ENCODE measurements at regions not wholly inside any gene's neighbourhood (a gene's known extent, or its start where the extent isn't known, plus 50 kb on each side); places are given as distances from the start of the nearest gene placed in this dataset.
"Not testable (repeated sequence)": the region's sequence is repeated elsewhere in the genome, so short reads cannot be mapped to it uniquely, and the experiment has no call there.

GRCh38 chr2:242041816-242042215 lies 172.3 kb downstream of the RTP5 start:
- Histone ChIP-seq H3K4me1 (peaks cover 15% of the 10 kb centered on the region), H3K36me3 (no peaks in the 10 kb centered on the region), H3K9ac (no peak overlapping the region), H3K4me2 (no peak overlapping the region), H3K4me3 (no peak overlapping the region), H3K27me3 (no peaks in the 10 kb centered on the region), H4K20me1 (no peaks in the 10 kb centered on the region), H3K27ac (no peak overlapping the region), H3K9me3 (peaks cover 47% of the 10 kb centered on the region)
- TF ChIP-seq Cebpa-rat (IDR thresholded peaks at IDR 0.05) = no peak

GRCh38 chr2:242043538-242044312 lies 174.2 kb downstream of the RTP5 start:
- Histone ChIP-seq H3K9ac (no peak overlapping the region), H3K4me2 (no peak overlapping the region), H3K4me1 (peaks cover 8% of the 10 kb centered on the region), H3K9me3 (peaks cover 50% of the 10 kb centered on the region), H3K27ac (no peak overlapping the region), H3K36me3 (no peaks in the 10 kb centered on the region), H4K20me1 (no peaks in the 10 kb centered on the region), H3K27me3 (no peaks in the 10 kb centered on the region), H3K4me3 (no peak overlapping the region)
- TF ChIP-seq Cebpa-rat (IDR thresholded peaks at IDR 0.05) = no peak

- no peaks in the 10 kb centered on the region for H3K27me3 ChIP-seq
- no peak overlapping the region for H3K4me3 ChIP-seq
- no peak for TF ChIP-seq Cebpa-rat (IDR thresholded peaks at IDR 0.05)
Measured at GRCh38 chr2:242044313-242044590, 174.7 kb downstream of the RTP5 start.

GRCh38 chr2:242045596-242046144 lies 176.1 kb downstream of the RTP5 start:
- H4K20me1 ChIP-seq = not testable (repeated sequence)

More at GRCh38 chr2:242044313-242044590, 174.7 kb downstream of the RTP5 start:
- Histone ChIP-seq H3K9me3 (peaks cover 50% of the 10 kb centered on the region), H3K36me3 (no peaks in the 10 kb centered on the region), H3K27ac (no peak overlapping the region), H3K4me2 (no peak overlapping the region), H3K4me1 (peaks cover 3% of the 10 kb centered on the region; the same call in 1 of the 2 replicates), H3K9ac (no peak overlapping the region), H4K20me1 (no peaks in the 10 kb centered on the region)

GRCh38 chr2:242046206-242046826 lies 176.8 kb downstream of the RTP5 start:
- Histone ChIP-seq H3K4me1 (no peaks in the 10 kb centered on the region), H3K9ac (no peak overlapping the region), H3K27ac (no peak overlapping the region), H3K27me3 (no peaks in the 10 kb centered on the region), H3K9me3 (peaks cover 40% of the 10 kb centered on the region), H3K36me3 (no peaks in the 10 kb centered on the region), H3K4me3 (no peak overlapping the region), H4K20me1 (no peaks in the 10 kb centered on the region), H3K4me2 (no peak overlapping the region)
- TF ChIP-seq Cebpa-rat (IDR thresholded peaks at IDR 0.05) = no peak

More at GRCh38 chr2:242045596-242046144, 176.1 kb downstream of the RTP5 start:
- not testable (repeated sequence) for H3K27ac ChIP-seq, H3K36me3 ChIP-seq, H3K9ac ChIP-seq, H3K4me1 ChIP-seq, H3K4me2 ChIP-seq, H3K4me3 ChIP-seq, H3K27me3 ChIP-seq
- H3K9me3 ChIP-seq = peaks cover 46% of the 10 kb centered on the region

GRCh38 chr2:242047963-242048362 lies 178.4 kb downstream of the RTP5 start:
- Histone ChIP-seq H3K4me3 (no peak overlapping the region), H3K9ac (no peak overlapping the region), H3K36me3 (no peaks in the 10 kb centered on the region), H4K20me1 (no peaks in the 10 kb centered on the region), H3K27me3 (no peaks in the 10 kb centered on the region), H3K4me1 (no peaks in the 10 kb centered on the region), H3K9me3 (peaks cover 23% of the 10 kb centered on the region), H3K4me2 (no peak overlapping the region), H3K27ac (no peak overlapping the region)
- no peak for TF ChIP-seq Cebpa-rat (IDR thresholded peaks at IDR 0.05)

GRCh38 chr2:242048479-242048878 lies 178.9 kb downstream of the RTP5 start:
- no peaks in the 10 kb centered on the region for H3K27me3 ChIP-seq
- H3K9me3 ChIP-seq = peaks cover 22% of the 10 kb centered on the region
- H3K36me3 ChIP-seq = no peaks in the 10 kb centered on the region
- TF ChIP-seq Cebpa-rat (IDR thresholded peaks at IDR 0.05) = no peak
- H4K20me1 ChIP-seq = no peaks in the 10 kb centered on the region
- H3K9ac ChIP-seq = no peak overlapping the region
- no peaks in the 10 kb centered on the region for H3K4me1 ChIP-seq
- no peak overlapping the region for H3K27ac ChIP-seq
- no peak overlapping the region for H3K4me3 ChIP-seq
- no peak overlapping the region for H3K4me2 ChIP-seq

GRCh38 chr2:242049492-242049891 lies 180.0 kb downstream of the RTP5 start:
- H3K27ac ChIP-seq, H3K4me3 ChIP-seq, H3K36me3 ChIP-seq, H3K4me2 ChIP-seq, H3K27me3 ChIP-seq, H3K4me1 ChIP-seq, H4K20me1 ChIP-seq, H3K9ac ChIP-seq: not testable (repeated sequence)
- peaks cover 22% of the 10 kb centered on the region for H3K9me3 ChIP-seq

- no peak overlapping the region for H3K4me3 ChIP-seq
- no peak for TF ChIP-seq Cebpa-rat (IDR thresholded peaks at IDR 0.05)
- no peaks in the 10 kb centered on the region for H3K27me3 ChIP-seq
- no peaks in the 10 kb centered on the region for H3K4me1 ChIP-seq
- no peaks in the 10 kb centered on the region for H3K36me3 ChIP-seq
- no peak overlapping the region for H3K27ac ChIP-seq
- no peak overlapping the region for H3K4me2 ChIP-seq
- H3K9me3 ChIP-seq = peaks cover 5% of the 10 kb centered on the region; the same call in 1 of the 2 replicates
- H3K9ac ChIP-seq = no peak overlapping the region
- no peaks in the 10 kb centered on the region for H4K20me1 ChIP-seq
Measured at GRCh38 chr2:242051463-242051862, 181.9 kb downstream of the RTP5 start.

GRCh38 chr2:242052421-242052820 lies 182.9 kb downstream of the RTP5 start:
- H3K36me3 ChIP-seq = no peaks in the 10 kb centered on the region
- no peaks in the 10 kb centered on the region for H3K27me3 ChIP-seq
- no peak overlapping the region for H3K9ac ChIP-seq
- no peak overlapping the region for H3K4me3 ChIP-seq
- H4K20me1 ChIP-seq = no peaks in the 10 kb centered on the region
- no peak for TF ChIP-seq Cebpa-rat (IDR thresholded peaks at IDR 0.05)
- H3K27ac ChIP-seq = no peak overlapping the region
- H3K4me1 ChIP-seq = no peaks in the 10 kb centered on the region
- peaks cover 3% of the 10 kb centered on the region; the same call in 1 of the 2 replicates for H3K9me3 ChIP-seq
- H3K4me2 ChIP-seq = no peak overlapping the region
